K562 (cell line): ENCODE measurements at regions not wholly inside any gene's neighbourhood (a gene's known extent, or its start where the extent isn't known, plus 50 kb on each side); places are given as distances from the start of the nearest gene placed in this dataset.
A peak's percentile ranks its signal among the peaks of the same experiment; 100 is the strongest.

Source experiments
- ATAC-seq: fragments of 200-7000 bp; cut with Tn5 transposase; 3 replicates; pipeline ENCODE4 v1.9.1; 2020; ENCODE audit warnings: moderate library complexity
- BruUV-seq: library from RNA; stranded (reverse); fragments of 400-500 nt; replicated peaks from 2 replicates; lab custom pipeline; 2021; lab: Mats Ljungman, UMichigan
- CTCF ChIA-PET: fragments of 300-600 bp; formaldehyde crosslinking; extraction: SDS; loops from one replicate; lab custom pipeline; 2021; ENCODE audit warnings: low intra/inter-chr PET ratio; lab: Yijun Ruan, JAX
- POLR2A ChIA-PET: fragments of 300-600, 350-650 bp; sonication (Branson Sonifier 250); formaldehyde crosslinking; extraction: SDS; loops from one replicate; lab custom pipeline; 2021; ENCODE audit warnings: antibody characterized with exemption, inconsistent platforms; lab: Yijun Ruan, JAX
- DNase-seq, 4 experiments: peaks; one replicate each; pipeline versions ENCODE4 v3.0.0 to v3.0.0-alpha.2; 2011 to 2018; ENCODE audit warnings: low spot score in 3 of 4, mixed read lengths in 3 of 4; ENCODE audit errors: extremely low read depth in 1 of 4
- FAIRE-seq: peaks from 2 replicates; lab custom pipeline; 2011; peaks lifted over from hg19 to GRCh38; lab: Jason Lieb, UNC
- H2AFZ ChIP-seq: 2 replicates; pipeline ENCODE4 v1.6.0; 2011; ENCODE audit warnings: low read depth, low read length, control low read depth, inconsistent platforms
- H3K27ac ChIP-seq: fragments of 200-600 bp; 3 replicates; pipeline ENCODE4 v1.8.0; 2011; ENCODE audit warnings: low read depth, mild to moderate bottlenecking, control low read depth, inconsistent platforms, low read length, moderate library complexity, mixed read lengths; ENCODE audit errors: extremely low read depth
- H3K27me3 ChIP-seq, 2 experiments: fragments of 300-600 bp in 1 of 2; 2 replicates in 1 of 2; 3 replicates in 1 of 2; pipeline versions ENCODE4 v1.6.0 to v1.8.0; 2011; ENCODE audit warnings: inconsistent platforms in 2 of 2, low read length in 2 of 2, mild to moderate bottlenecking in 1 of 2, mixed read lengths in 1 of 2, moderate library complexity in 1 of 2; ENCODE audit not compliant: control insufficient read depth in 2 of 2, insufficient read depth in 2 of 2
- H3K36me3 ChIP-seq: fragments of 300-600 bp; 3 replicates; pipeline ENCODE4 v1.8.0; 2011; ENCODE audit warnings: mild to moderate bottlenecking, low read length, inconsistent platforms; ENCODE audit not compliant: control insufficient read depth, insufficient read depth
- H3K4me1 ChIP-seq, 2 experiments: fragments of 200-600 bp in 1 of 2; replicated peaks in 1 of 2; 2 replicates in 1 of 2; 3 replicates in 1 of 2; pipeline versions ENCODE4 v1.5.1 to v1.8.0; 2011; ENCODE audit warnings: inconsistent platforms in 2 of 2, low read length in 2 of 2, mild to moderate bottlenecking in 1 of 2, mixed read lengths in 1 of 2, moderate library complexity in 1 of 2; ENCODE audit not compliant: control insufficient read depth in 2 of 2, insufficient read depth in 2 of 2
- H3K4me2 ChIP-seq: 2 replicates; pipeline ENCODE4 v1.6.1; 2011; ENCODE audit warnings: low read length, control low read depth, inconsistent platforms, mixed read lengths; ENCODE audit not compliant: insufficient read depth
- H3K4me3 ChIP-seq: fragments of 200-600 bp; sonication (generic), shearing (Covaris generic); 2 replicates; pipeline ENCODE4 v1.5.1; 2016; ENCODE audit warnings: control low read depth, inconsistent platforms
- H3K79me2 ChIP-seq: fragments of 200-600 bp; 3 replicates; pipeline ENCODE4 v1.8.0; 2011; ENCODE audit warnings: low read length, inconsistent platforms; ENCODE audit not compliant: control insufficient read depth, insufficient read depth
- H3K9ac ChIP-seq, 2 experiments: 2 replicates each; pipeline versions ENCODE4 v1.6.0 to v1.6.1; 2011; ENCODE audit warnings: low read depth in 2 of 2, low read length in 2 of 2, control low read depth in 1 of 2, inconsistent platforms in 1 of 2, mild to moderate bottlenecking in 1 of 2, mixed read lengths in 1 of 2; ENCODE audit not compliant: insufficient read depth in 1 of 2
- H3K9me1 ChIP-seq: one replicate; pipeline ENCODE4 v1.6.0; 2011; ENCODE audit warnings: inconsistent platforms, mild to moderate bottlenecking, low read length, moderate library complexity; ENCODE audit not compliant: control insufficient read depth, insufficient read depth
- H3K9me3 ChIP-seq: replicated peaks from 2 replicates; pipeline ENCODE4 v1.5.1; 2011; ENCODE audit warnings: low read depth, low read length, inconsistent platforms; ENCODE audit not compliant: control insufficient read depth, insufficient read depth
- H4K20me1 ChIP-seq: replicated peaks from 2 replicates; pipeline ENCODE4 v1.6.1; 2011; ENCODE audit warnings: low read length, inconsistent platforms, mixed read lengths; ENCODE audit not compliant: control insufficient read depth, insufficient read depth
- NRF1 ChIP-seq, 2 experiments: fragments of 450-650 bp; IDR thresholded peaks in 1 of 2; conservative IDR thresholded peaks in 1 of 2; 2 replicates each; pipeline ENCODE4 v1.6.1; 2014; ENCODE audit warnings: mild to moderate bottlenecking in 2 of 2
- WGBS: fragments of 100-300 bp; shearing (Covaris generic); methylation state at CpG from one replicate; pipeline ENCODE4 v1.1.6; 2016; ENCODE audit warnings: low coverage, mixed read lengths; ENCODE audit not compliant: insufficient coverage; ENCODE audit errors: missing lambda C conversion rate; 5-methylcytosine and 5-hydroxymethylcytosine counted together
- in situ Hi-C: fragments of 300-500 bp; cut with MboI; formaldehyde crosslinking; loops from 4 replicates; pipeline ENCODE4 v1.15.0; 2018; ENCODE audit warnings: inconsistent platforms, mixed read lengths
- intact Hi-C: fragments of 100-400 bp; cut with micrococcal nuclease; formaldehyde crosslinking; loops from 2 replicates; pipeline ENCODE4 v1.14.2; 2022
- TF ChIP-seq, protein P1 (sequence below): fragments of 200-800 bp; sonication (Bioruptor generic); IDR thresholded peaks from 2 replicates; pipeline ENCODE4 v1.6.1; 2017; ENCODE audit warnings: missing genetic modification characterization, missing compliant biosample characterization

DNA sequence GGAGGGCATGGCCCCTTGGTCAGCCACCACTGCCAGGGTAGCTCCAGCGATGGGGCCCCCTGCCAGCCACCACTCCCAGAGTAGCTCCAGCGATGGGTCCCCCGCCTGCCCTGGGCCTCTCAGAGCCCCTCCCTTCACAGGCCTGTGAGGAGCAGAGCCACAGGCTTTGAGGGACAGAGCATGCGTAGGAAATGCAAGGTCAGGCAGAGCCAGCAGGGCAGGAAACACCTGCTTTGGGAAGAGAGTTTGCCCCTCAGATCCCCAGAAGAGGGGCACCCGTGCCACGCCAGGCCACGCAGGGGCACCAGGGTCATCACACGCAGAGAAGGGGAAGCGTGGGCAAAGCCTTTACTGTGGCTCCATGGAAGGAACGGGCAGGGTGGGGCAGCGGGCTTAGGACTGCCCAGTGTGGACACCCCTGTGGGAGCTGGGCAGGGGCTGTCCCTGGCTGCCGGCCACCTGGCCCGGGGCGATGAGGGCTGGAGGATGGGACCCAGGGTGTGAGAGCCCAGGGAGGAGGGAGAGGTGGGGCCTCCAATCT lies 477.8 kb downstream of the BRD1 start:
- no peak for DNase-seq
- ChIA-PET POLR2A (interaction anchor here (0.7 kb wide), 1 partner anchor 286 kb away, joined by 3 read pairs; no protein-coding TSS in a partner anchor), CTCF (no interaction called here)
- Histone ChIP-seq H3K27ac (no peak overlapping the region), H4K20me1 (peaks cover 8% of the 10 kb centered on the region), H3K9me3 (no peaks in the 10 kb centered on the region), H3K9ac (no peak overlapping the region), H3K4me2 (no peak overlapping the region), H3K79me2 (no peaks in the 10 kb centered on the region)
- peak; percentile 58 to 66 for TF ChIP-seq NRF1 (conservative IDR thresholded peaks at IDR 0.05 in 1 of 2, IDR thresholded peaks at IDR 0.05 in 1 of 2)
- TF ChIP-seq, protein P1, sequence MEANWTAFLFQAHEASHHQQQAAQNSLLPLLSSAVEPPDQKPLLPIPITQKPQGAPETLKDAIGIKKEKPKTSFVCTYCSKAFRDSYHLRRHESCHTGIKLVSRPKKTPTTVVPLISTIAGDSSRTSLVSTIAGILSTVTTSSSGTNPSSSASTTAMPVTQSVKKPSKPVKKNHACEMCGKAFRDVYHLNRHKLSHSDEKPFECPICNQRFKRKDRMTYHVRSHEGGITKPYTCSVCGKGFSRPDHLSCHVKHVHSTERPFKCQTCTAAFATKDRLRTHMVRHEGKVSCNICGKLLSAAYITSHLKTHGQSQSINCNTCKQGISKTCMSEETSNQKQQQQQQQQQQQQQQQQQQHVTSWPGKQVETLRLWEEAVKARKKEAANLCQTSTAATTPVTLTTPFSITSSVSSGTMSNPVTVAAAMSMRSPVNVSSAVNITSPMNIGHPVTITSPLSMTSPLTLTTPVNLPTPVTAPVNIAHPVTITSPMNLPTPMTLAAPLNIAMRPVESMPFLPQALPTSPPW (CRISPR knock-in tag), result no peak
- TF ChIP-seq, all 486 proteins: peak for 1
- WGBS, result under 1% methylated on average over 11 of the region's 14 CpGs
- ATAC-seq, result no peak
- H3K27me3 ChIP-seq, result peaks cover 39 to 79% of the 10 kb centered on the region in 2 experiments
- in situ Hi-C loops, result no loop called here
- BruUV-seq, result no TSS peak
- H3K36me3 ChIP-seq, result no peaks in the 10 kb centered on the region
- H3K9me1 ChIP-seq, result no peaks in the 10 kb centered on the region
- no peak overlapping the region for H2AFZ ChIP-seq
- H3K4me3 ChIP-seq, result no peak overlapping the region
- H3K4me1 ChIP-seq, result no peaks in the 10 kb centered on the region
- intact Hi-C loops, result no loop called here
- FAIRE-seq, result no peak
